ENCODE measurements at regions not wholly inside any gene's neighbourhood (a gene's known extent, or its start where the extent isn't known, plus 50 kb on each side); places are given as distances from the start of the nearest gene placed in this dataset.

GRCh38 chr2:156164091-156164720 is 168.3 kb downstream of the NR4A2 start:
- DNase-seq (ENCODE audit: low spot score) = no peak

GRCh38 chr2:156158808-156159207 is 173.7 kb downstream of the NR4A2 start:
- no peak for DNase-seq (ENCODE audit: low spot score)

DNA sequence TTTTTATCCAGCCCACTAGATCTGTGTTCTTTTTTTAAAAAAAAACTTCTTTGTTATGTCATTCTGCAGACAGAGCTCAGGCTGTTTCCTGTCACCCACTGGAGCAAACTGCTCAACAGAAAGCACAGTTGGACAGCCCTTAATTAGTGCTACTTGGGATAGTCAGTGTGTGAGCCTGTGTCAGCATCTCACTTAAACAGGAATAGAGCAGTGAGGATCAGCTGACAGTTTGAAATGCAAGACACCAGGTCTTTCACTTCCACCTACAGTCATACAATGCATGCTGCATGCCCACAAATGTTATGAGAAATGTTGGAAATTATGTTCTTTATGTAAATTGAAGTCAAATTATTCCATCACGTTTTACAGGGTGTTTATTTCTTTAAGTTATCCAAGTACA is 174.9 kb downstream of the NR4A2 start:
- DNase-seq (ENCODE audit: low spot score) = no peak

GRCh38 chr2:156156580-156156979 is 175.9 kb downstream of the NR4A2 start:
- DNase-seq (ENCODE audit: low spot score) = no peak

DNA sequence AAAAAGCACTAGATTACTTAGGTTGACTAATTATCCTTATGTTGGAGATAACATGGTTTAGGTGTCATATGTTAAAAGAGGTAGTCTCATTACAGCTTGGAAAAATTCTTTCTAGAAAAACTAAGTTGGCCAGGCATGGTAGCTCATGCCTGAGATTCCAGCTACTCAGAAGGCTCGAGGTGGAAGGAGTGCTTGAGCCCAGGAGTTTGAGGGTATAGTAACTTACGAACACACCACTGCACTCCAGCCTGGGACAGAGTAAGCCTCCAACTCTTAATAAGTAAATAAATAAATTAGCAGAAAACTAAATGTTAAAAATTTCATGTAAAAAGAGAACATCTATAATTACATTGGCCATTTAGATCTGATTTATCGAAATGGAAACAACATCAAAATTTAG is 177.2 kb downstream of the NR4A2 start:
- DNase-seq (ENCODE audit: low spot score) = no peak

DNA sequence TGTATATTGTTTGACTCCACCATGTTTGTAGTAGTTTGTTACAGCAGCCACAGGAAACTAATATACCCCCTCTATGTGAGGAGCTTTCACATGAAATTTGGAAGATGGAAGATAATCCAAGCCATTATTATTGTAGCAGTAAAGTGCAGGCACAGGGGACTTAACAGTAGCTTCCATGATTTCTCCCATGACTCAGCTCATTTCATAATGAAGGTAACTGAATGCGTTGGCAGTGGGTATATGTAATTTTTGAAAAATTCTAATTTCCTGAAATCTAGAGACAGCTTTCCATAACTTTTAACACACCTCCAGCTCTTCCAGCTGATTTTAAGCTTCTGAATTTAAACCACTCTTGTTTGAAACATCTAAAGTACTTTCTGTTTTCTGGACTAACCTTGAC is 181.2 kb downstream of the NR4A2 start:
- DNase-seq (ENCODE audit: low spot score) = no peak

DNA sequence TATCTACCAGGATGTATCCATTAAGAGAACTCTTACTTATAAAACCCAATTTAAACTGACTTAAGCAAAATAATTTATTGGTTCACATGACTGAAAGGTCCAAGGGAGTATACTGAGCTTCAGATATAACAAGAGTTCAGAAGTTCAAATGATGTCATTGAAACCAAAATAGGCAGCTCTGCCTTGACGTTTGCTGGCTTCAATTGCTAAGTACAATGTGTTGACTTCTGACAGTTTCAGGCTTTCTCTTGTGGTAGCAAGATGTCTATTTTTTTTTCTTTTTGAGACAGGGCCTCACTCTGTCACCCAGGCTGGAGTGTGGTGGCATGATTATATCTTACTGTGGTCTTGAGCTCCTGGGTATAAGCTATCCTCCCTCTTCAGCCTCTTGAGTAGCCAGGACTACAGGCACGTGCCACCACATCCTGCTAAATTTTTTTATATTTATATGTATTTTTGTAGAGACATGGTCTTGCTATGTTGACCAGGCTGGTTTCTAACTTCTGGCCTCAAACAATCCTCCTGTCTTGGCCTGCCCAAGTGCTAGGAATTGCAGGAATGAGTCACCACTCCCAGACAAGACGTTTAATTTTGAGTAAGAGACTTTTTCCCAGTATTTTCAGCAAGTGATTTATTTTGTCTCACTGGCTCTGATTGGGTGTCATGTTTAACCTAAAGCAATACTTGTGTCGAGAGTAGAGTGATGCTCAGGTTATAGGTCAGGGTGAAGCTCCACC is 184.8 kb downstream of the NR4A2 start:
- DNase-seq (ENCODE audit: low spot score) = no peak

DNA sequence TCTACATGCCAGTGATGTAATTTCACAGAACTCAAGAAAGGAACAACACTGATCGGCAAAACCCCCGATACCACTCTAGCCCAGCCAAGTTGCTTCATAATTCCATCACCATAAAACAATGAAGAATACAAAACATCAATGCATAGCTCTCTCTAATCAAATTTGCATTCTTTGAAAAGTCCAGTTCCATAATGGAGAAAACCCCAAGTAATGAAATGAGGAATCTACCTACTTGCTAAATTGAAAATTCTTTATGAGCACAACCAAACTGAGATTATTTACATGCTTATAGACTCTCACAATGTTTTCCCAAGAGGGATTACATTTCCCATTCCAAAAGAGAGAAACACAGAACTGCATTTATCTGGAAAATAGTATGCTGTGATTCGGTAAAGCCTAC is 186.5 kb downstream of the NR4A2 start:
- no peak for DNase-seq (ENCODE audit: low spot score)

DNA sequence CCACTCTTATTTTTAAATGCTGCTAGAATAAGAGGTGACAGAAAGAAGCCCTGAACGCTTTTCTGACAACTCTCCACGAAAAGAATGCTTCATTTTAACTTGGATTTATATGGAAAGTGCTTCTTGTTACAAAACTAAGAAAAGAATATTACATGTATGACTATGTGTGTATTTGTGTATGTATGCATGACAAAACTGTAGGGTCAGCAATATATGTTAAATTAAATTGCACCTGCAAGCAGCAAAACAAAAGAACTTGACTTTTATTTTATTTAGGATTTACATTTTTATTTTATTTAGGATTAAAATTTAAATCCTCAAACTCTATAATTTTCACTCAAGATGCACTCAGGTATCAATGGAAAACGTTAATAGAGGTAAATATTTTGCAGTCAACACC is 187.1 kb downstream of the NR4A2 start:
- DNase-seq (ENCODE audit: low spot score) = no peak

- no peak for DNase-seq (ENCODE audit: low spot score)
Observed at GRCh38 chr2:156136566-156136965, 196.0 kb downstream of the NR4A2 start.

DNA sequence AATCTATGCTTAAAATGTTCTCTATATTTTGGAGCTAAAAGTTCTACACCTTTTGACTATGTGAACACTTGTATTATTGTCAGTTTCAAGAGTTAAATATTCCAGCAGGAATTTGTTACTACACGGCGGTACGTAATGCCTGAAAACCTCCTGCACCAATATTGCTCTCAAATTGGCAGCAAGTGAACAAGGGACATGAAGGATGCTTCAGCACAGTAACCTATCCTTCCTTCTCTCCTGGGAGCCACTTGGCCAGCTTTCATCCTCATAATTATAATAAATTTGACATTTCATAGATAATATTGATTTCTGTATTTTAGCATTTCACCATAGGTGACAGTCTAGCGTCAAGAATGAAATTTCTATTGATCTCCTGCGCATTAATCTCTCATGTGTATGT is 197.6 kb downstream of the NR4A2 start:
- DNase-seq (ENCODE audit: low spot score) = no peak

GRCh38 chr2:156132941-156133340 is 199.6 kb downstream of the NR4A2 start:
- DNase-seq (ENCODE audit: low spot score) = no peak

- no peak for DNase-seq (ENCODE audit: low spot score)
Observed at GRCh38 chr2:156132130-156132529, 200.4 kb downstream of the NR4A2 start.

DNA sequence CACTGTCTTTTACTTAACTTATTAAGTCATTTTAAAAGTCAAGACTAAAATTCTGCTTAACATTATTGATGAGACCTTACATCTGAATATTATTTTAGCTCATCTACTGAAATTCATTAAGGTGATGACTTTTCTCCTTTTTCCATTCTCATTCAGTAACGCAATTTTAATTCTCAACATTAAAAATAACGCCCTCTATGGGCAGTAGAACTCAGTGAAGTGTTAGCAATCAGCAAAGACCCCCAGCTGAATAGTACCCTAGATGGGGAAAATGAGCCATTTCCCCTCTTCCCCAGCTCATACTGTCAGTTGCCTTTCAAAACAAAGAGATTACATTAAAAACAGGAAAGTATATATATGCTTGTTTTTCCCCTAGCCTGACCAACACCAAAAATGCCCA is 203.3 kb downstream of the NR4A2 start:
- no peak for DNase-seq (ENCODE audit: low spot score)

DNA sequence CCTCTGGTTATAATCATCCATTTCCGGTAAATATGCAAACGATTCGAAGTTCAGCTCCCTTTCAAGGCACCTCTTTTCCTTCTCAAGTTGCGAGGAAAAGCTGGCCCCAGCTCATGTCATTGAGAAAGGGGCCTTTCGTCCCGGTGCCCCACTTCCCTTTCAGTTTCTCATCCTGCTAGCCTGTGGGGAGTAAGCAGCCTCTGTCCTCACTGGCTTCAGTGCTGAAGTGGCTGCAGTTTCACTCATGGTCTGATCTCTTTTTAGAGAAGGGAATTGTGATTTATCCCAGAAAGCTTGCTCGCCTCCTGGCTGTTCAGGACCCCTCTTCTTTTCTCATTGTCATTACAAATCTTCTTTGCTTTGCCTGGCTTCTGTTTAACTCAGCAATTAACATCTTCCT is 207.5 kb downstream of the NR4A2 start:
- no peak for DNase-seq (ENCODE audit: low spot score)

DNA sequence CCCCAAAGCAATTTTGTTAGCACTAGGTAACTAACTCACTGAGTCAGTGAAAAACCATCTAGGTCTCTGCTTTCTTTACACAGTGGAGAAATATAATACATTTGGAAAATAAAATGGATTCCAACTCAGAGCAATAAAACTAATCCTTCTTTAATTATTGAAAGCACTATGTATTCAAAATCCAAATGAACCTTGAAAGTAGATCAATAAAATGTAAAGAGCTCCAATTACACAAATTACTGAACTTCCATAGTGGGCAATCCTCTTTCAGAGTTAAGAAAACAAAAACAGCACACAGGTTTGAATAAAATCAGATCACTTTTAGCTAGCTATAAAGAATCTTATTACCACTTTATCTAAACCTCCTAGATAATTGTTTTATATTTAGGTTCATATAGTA is 208.1 kb downstream of the NR4A2 start:
- DNase-seq (ENCODE audit: low spot score) = no peak

- no peak for DNase-seq (ENCODE audit: low spot score)
Observed at GRCh38 chr2:156118753-156119416, 213.6 kb downstream of the NR4A2 start.

GRCh38 chr2:156116113-156116512 is 216.4 kb downstream of the NR4A2 start:
- DNase-seq (ENCODE audit: low spot score) = no peak

DNA sequence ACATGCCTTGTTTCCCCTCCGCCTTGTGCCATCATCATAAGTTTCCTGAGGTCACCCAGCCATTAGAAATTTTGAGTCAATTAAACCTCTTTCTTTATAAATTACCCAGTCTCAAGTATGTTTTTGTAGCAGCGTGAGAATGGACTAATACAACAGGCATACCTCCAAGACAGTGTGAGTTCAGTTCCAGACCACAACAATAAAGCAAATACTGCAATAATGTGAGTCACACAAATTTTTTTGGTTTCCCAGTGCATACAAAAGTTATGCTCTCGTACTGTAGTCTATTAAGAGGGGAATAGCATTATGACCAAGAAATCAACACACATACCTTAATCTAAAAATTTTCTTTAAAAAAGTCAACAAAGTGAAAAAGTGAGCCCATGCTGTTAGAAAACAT is 217.2 kb downstream of the NR4A2 start:
- DNase-seq (ENCODE audit: low spot score) = no peak

DNA sequence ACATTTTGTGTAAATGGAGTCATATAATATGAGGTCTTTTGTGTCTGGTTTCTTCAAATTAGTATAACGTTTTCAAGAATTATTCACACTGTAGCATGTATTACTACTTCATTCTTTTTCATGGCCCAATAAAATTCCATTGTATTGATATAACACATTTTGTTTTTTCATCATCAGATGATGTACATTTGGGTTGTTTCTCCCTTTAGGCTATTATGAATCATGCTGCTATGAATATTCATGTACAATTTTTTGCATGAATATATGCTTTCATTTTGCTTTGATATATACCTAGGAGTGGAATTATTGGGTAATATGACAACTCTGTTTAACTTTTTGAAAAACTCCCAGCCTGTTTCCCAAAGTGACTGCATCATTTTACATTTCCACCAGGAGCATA is 220.2 kb downstream of the NR4A2 start:
- DNase-seq (ENCODE audit: low spot score) = no peak

GRCh38 chr2:156110890-156111289 is 221.6 kb downstream of the NR4A2 start:
- no peak for DNase-seq (ENCODE audit: low spot score)

DNA sequence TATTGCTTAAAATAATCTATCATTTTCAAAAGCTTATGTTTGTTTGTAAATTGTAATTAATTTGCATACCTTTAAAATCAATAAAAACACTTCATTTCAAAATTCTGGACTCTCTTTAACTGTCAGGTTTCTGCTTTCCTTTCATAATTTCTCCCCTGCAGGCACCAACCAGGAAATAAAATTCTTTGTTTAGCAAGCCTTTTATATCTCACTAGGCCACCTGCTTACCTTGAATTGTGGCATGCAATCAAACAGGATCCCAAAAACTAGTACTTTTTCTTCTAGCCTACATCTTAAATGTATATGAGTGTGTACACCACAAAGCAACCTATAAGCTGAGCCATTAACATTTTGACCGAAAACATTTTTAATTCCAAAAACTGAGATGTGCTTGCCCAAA is 233.1 kb downstream of the NR4A2 start:
- no peak for DNase-seq (ENCODE audit: low spot score)

- no peak for DNase-seq (ENCODE audit: low spot score)
Observed at GRCh38 chr2:156098506-156098905, 234.0 kb downstream of the NR4A2 start.

DNA sequence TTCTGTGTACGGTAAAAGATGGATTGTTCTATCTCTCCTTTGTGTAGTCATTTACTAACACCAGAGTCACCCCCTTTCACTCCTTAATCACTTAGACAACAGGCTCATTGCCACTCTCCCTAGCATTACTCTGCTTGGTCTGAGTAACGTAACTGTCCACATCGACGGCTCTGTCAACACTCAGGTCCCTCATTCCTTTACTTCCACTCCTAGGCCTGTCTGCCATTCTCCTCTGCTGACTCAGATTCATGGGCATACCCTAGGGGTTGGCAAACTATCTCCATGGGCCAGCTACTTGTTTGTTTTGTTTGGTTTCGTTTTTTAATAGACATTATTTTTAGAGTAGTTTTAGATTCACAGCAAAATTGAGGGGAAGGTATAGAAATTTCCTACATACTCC is 243.9 kb downstream of the NR4A2 start:
- DNase-seq (ENCODE audit: low spot score) = no peak
